Activated CD4-positive, alpha-beta T cell treated with anti-CD3 and anti-CD28 coated beads, Interleukin-2, amount 50 U/mL, for 1 hour (primary cell): ENCODE measurements at regions not wholly inside any gene's neighbourhood (a gene's known extent, or its start where the extent isn't known, plus 50 kb on each side); places are given as distances from the start of the nearest gene placed in this dataset.

ENCODE experiments used
- DNase-seq: peaks from one replicate; pipeline ENCODE4 v3.0.0-alpha.2; 2020

DNA sequence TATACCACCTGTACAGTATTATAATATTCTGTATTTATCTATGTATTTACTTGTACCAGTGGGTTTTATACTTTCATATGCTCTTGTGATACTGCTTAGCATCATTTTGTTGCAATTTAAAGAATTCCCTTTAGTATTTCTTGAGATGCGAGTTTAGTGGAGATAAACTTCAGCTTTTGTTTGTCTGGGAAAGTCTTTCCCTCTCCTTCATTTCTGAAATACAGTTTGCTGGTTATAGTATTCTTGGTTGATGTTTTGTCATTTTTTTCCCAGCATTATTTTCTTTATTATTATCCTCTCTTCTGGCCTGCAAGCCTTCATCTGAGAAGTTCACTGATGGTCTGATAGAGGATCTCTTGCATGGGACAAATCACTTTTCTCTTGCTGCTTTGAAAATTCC is 136.6 kb upstream of the MCHR2 start:
- DNase-seq = no peak

DNA sequence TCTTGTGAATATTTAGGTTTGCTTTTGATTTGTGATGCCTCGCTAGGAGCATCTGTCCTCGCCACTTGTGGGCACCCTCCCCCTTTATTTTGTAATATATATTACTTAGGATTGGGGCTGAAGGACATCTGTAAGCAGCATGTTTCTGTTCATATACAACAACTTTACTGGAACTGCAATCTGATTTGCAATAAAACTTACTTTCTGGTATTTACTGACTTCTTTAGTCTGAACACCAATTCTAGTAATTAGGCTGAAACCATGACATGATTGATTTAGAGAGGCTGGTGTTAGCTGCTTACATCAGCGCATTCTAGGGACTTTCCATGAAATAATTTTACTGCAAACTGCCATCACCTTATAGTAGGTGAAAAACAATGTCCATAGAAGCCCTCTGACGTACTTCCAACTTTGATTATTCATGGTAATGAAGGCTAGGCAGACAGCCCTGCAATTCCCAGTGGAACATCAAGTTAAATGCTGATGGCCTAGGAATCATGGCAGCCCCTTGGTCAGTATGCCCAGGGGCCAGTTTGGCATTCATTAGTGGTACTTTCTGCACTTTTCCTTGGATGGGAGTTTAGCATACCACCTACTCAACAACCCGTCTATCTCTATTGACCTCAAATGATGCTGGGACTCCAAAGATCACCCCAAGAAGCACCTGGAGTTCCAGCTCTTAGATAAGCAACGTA is 132.9 kb upstream of the MCHR2 start:
- no peak for DNase-seq

- DNase-seq = no peak
Observed at GRCh38 chr6:100121854-100122609, 128.0 kb upstream of the MCHR2 start.

- no peak for DNase-seq
Observed at GRCh38 chr6:100119261-100119660, 125.2 kb upstream of the MCHR2 start.

- no peak for DNase-seq
Observed at GRCh38 chr6:100118301-100118700, 124.3 kb upstream of the MCHR2 start.

- DNase-seq = no peak
Observed at GRCh38 chr6:100117680-100118079, 123.7 kb upstream of the MCHR2 start.

GRCh38 chr6:100116411-100117194 is 122.6 kb upstream of the MCHR2 start:
- no peak for DNase-seq

GRCh38 chr6:100115407-100116101 is 121.5 kb upstream of the MCHR2 start:
- no peak for DNase-seq

DNA sequence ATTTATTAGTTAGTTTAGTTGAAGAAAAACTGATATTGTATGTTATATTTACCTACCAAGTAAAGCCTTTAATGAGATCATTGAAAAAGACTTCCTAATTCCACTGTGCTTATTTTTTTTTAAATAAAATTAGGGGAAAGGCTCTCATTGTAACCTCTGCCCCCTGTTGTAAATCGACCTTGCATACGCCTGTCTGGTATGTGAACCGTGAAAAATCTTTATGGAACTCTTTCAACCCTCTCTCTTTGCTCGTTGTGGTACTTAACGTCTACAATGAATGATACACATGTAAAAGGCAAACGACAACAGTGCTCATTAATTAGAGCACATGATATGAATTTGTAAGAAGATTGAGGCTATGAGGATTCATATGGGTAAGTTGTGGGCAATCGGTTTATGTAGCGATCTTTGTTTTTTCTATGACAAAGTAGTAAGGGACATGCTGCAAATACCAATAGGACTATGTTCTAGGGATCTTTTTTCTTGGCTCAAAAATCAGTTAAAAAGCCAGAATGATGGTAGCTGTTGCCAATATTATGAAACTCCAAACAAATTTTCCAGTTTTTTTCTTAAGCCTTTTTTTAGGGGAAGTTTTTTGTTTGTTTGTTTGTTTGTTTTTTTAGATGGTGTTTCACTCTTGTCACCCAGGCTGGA is 119.0 kb upstream of the MCHR2 start:
- DNase-seq = no peak

DNA sequence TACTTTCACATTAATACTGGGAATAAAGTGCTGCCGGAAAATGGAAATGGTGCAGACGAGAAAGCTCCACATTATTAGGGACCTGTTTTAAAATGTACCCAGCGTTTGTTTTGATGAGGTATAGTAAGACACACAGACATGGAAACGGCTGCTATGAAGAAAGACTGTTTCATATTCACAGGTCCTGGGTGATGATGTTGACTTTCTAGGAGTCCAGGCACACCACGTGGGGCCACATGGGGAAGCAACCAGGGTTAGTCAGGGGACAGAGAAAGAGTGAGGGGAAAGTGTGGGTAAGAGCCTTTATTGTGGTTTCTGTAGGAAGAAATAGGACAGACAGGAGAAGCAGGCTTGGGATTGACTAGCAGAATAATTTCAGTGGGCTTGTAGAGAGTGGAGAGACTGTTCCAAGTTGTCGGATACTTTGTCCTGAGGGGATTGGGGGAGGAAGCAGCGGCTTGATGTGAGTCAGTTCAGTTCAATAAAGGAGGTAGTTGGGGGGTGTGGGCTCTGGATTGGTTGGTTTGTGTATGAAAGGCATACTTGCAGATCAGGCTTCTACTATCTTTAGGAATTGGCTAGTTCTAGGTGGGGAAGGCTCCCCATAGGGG is 112.0 kb upstream of the MCHR2 start:
- no peak for DNase-seq

GRCh38 chr6:100105138-100105537 is 111.1 kb upstream of the MCHR2 start:
- DNase-seq = no peak

GRCh38 chr6:100103931-100104330 is 109.9 kb upstream of the MCHR2 start:
- no peak for DNase-seq

DNA sequence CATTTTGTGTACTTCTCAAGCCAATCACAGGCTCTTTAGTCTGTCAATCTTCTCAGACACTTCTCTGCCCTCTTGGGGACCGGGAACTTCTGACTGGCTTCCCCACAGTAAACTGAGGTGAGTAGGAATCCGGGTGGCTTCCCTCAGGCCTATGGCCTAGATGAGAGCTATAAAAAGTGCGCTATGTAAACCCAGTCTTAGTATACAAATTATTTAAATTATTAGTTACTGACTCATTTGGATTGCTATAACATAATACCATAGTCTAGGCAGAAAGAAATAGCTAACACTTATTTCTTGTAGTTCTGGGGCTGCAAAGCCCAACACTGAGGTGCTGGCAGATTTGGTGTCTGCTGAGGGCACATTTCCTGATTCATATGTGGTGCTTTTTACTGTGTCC is 109.2 kb upstream of the MCHR2 start:
- DNase-seq = no peak

DNA sequence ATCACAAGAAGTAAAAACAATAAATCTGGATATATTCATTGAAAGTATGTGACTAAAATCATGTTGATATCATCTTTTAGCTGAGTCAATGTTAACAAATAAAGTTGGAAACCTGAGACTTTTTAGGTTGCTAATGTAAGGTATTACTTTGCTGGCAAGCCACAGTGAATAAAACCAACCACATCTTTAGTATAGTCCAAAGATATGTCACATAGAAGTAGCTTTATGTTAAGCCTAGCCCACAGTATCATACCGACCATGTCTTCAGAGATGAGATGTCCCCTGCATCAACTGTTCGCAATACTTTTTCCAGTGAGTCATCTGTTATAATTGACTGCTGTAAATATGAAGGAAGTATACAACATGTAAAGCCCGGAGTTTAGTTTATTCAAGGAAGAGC is 107.6 kb upstream of the MCHR2 start:
- DNase-seq = no peak

DNA sequence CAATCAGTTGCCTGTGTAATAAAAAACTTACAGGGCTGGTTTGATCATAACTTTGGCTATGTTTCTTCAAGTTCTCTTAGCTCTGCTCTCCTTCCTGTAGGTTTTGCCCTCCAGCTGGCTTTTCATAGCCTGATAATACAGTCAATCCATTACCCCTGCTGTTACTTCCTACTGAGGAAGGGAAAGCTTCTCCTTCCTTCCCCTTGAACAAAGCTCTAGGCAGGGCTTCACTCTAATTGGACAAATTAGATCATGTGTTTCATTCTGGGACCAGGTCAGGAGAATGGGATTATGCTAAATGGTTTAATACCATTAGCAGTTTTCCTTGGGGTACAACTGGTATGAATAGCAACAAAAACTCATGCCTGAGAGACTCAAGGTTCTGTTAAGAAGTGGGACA is 106.8 kb upstream of the MCHR2 start:
- DNase-seq = no peak

- DNase-seq = no peak
Observed at GRCh38 chr6:100099189-100100074, 105.4 kb upstream of the MCHR2 start.

GRCh38 chr6:100096936-100097335 is 102.9 kb upstream of the MCHR2 start:
- no peak for DNase-seq

- DNase-seq = no peak
Observed at GRCh38 chr6:100096341-100096740, 102.3 kb upstream of the MCHR2 start.

DNA sequence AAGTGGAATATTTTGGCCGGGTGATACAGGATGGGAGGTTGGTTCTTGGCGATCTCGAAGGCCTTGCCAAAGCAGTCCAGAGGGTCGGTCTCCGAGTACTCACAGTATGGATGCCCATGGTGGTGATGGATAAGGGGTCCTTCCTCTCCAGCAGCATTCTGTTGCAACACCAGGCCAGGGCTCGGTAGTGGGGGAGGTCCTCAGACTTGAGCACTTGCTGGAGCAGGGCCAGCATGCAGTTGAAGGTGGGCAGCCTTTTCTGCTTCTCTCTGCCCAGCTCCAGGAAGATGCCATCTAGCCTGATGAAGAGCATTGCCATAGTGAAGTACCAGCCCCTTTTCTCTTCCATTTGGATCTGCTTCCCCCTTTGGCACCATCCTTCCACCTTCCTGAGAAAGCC is 99.4 kb upstream of the MCHR2 start:
- no peak for DNase-seq

GRCh38 chr6:100088009-100088408 is 94.0 kb upstream of the MCHR2 start:
- no peak for DNase-seq

DNA sequence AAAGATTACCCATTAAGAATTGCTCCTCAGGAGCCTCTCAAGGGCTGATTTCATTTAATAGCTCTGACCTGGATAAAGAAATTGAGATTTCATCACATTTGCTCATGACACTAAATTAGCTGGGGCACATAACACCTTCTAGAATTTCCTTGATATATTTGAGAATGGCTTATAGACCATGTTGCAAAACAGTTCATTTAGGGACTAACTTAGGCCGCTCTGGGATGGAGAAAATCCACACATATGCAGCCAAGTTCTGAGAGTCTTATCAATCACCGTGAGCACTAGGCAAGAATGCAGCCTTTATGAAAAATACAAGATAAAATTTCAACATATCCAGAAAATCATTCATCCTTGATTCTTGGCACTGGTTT is 91.0 kb upstream of the MCHR2 start:
- DNase-seq = no peak
